Fibroblast of lung (primary cell): ENCODE measurements at regions not wholly inside any gene's neighbourhood (a gene's known extent, or its start where the extent isn't known, plus 50 kb on each side); places are given as distances from the start of the nearest gene placed in this dataset.

Experiments used
- DNase-seq, 2 donors: peaks; one replicate each; pipeline versions ENCODE4 v3.0.0 to v3.0.0-alpha.2; 2010; ENCODE audit warnings: low read depth in 2 of 2
- H2AFZ ChIP-seq: 2 replicates; pipeline ENCODE4 v1.5.1; 2012; ENCODE audit warnings: low read length, control low read depth, inconsistent platforms
- H3K27ac ChIP-seq: 2 replicates; pipeline ENCODE4 v1.5.1; 2011; ENCODE audit warnings: low read length, control low read depth; ENCODE audit not compliant: insufficient read depth
- H3K27me3 ChIP-seq: 2 replicates; pipeline ENCODE4 v1.5.1; 2011; ENCODE audit warnings: mild to moderate bottlenecking, low read length; ENCODE audit not compliant: control insufficient read depth, insufficient read depth
- H3K36me3 ChIP-seq: 2 replicates; pipeline ENCODE4 v1.5.1; 2011; ENCODE audit warnings: low read length; ENCODE audit not compliant: control insufficient read depth, insufficient read depth
- H3K4me1 ChIP-seq: 2 replicates; pipeline ENCODE4 v1.5.1; 2011; ENCODE audit warnings: low read length; ENCODE audit not compliant: control insufficient read depth, insufficient read depth; ENCODE audit errors: extremely low read depth
- H3K4me2 ChIP-seq: 2 replicates; pipeline ENCODE4 v1.5.1; 2011; ENCODE audit warnings: low read length, control low read depth; ENCODE audit not compliant: insufficient read depth; ENCODE audit errors: extremely low read depth
- H3K4me3 ChIP-seq, 4 experiments: fragments of 200-600 bp in 1 of 4; sonication (generic) in 1 of 4; replicated peaks in 1 of 4; 2 replicates each; pipeline ENCODE4 v1.5.1; 2011 to 2016; ENCODE audit warnings: low read length in 4 of 4, low read depth in 3 of 4, mild to moderate bottlenecking in 3 of 4, control low read depth in 2 of 4, inconsistent platforms in 1 of 4, mixed read lengths in 1 of 4; ENCODE audit not compliant: insufficient read depth in 1 of 4; ENCODE audit errors: control extremely low read depth in 1 of 4
- H3K79me2 ChIP-seq: 2 replicates; pipeline ENCODE4 v1.5.1; 2012; ENCODE audit warnings: mild to moderate bottlenecking, low read length, inconsistent platforms; ENCODE audit not compliant: control insufficient read depth, insufficient read depth
- H3K9ac ChIP-seq: 2 replicates; pipeline ENCODE4 v1.5.1; 2011; ENCODE audit warnings: mild to moderate bottlenecking, low read length, control low read depth; ENCODE audit not compliant: insufficient read depth
- H3K9me3 ChIP-seq: 2 replicates; pipeline ENCODE4 v1.5.1; 2012; ENCODE audit warnings: low read depth, low read length; ENCODE audit not compliant: control insufficient read depth, insufficient read depth
- H4K20me1 ChIP-seq: 2 replicates; pipeline ENCODE4 v1.5.1; 2011; ENCODE audit warnings: low read length; ENCODE audit not compliant: control insufficient read depth, insufficient read depth; ENCODE audit errors: extremely low read depth
- EZH2 ChIP-seq: IDR thresholded peaks from 2 replicates; pipeline ENCODE4 v1.5.1; 2012; ENCODE audit warnings: low read length, control low read depth, mild to moderate bottlenecking; ENCODE audit errors: missing control alignments
- TF ChIP-seq, protein P1 (sequence below), 2 donors: IDR thresholded peaks in 1 of 2; conservative IDR thresholded peaks in 1 of 2; 1 replicate in 1 of 2; 2 replicates in 1 of 2; pipeline ENCODE4 v1.5.1; 2011 to 2012; ENCODE audit warnings: low read length in 2 of 2, control low read depth in 1 of 2, inconsistent platforms in 1 of 2, low read depth in 1 of 2, mild to moderate bottlenecking in 1 of 2

DNA sequence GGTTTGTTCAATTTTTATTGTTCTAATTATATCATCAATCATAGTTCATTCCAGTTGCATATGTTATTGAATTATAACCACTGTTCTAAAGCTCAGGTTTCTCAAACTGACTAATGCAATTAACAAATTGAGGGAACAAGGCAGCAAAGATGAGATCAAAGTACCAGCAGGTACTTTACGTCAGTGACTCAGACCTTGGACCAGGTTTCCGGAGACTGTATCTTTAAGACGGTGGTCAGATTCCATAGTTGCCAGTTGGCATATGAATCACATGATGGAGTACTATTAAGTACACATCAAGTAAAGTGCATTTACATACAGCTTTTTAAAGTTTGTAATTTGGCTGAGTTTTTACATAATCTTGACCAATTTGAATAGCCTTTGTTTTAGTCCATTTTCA lies 583.6 kb upstream of the ROBO2 start:
- DNase-seq: peak in 1 of 2 donors; percentile 8

DNA sequence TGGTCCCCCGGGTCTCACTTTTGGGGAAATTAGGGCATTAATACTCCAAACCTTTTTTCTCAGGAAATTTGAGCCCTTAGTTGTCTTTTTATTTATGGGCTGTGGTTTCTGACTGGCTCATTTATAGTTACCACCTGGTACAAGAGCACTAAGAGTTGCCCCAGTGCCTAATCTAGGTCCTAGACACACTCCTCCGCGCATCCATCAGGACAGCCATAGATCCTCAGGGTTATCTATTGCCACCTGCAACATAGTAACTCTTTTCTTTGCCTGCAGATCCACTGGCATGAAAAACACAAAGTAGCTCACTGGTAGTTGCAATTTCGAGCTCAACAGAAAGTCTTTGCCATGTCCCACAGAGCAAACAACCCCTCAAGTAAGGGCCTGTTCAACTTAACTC lies 576.4 kb upstream of the ROBO2 start:
- H3K4me1 ChIP-seq: no peaks in the 10 kb centered on the region
- no peaks in the 10 kb centered on the region for H3K27me3 ChIP-seq
- no peaks in the 10 kb centered on the region for H3K79me2 ChIP-seq
- H3K36me3 ChIP-seq: no peaks in the 10 kb centered on the region
- H2AFZ ChIP-seq: no peak overlapping the region
- no peak overlapping the region for H3K27ac ChIP-seq
- no peak overlapping the region for H3K9ac ChIP-seq
- no peaks in the 10 kb centered on the region for H3K9me3 ChIP-seq
- no peak overlapping the region for H3K4me2 ChIP-seq
- no peak for DNase-seq
- H4K20me1 ChIP-seq: no peaks in the 10 kb centered on the region
- H3K4me3 ChIP-seq: no peak overlapping the region
- TF ChIP-seq EZH2: no peak
- TF ChIP-seq, protein P1, sequence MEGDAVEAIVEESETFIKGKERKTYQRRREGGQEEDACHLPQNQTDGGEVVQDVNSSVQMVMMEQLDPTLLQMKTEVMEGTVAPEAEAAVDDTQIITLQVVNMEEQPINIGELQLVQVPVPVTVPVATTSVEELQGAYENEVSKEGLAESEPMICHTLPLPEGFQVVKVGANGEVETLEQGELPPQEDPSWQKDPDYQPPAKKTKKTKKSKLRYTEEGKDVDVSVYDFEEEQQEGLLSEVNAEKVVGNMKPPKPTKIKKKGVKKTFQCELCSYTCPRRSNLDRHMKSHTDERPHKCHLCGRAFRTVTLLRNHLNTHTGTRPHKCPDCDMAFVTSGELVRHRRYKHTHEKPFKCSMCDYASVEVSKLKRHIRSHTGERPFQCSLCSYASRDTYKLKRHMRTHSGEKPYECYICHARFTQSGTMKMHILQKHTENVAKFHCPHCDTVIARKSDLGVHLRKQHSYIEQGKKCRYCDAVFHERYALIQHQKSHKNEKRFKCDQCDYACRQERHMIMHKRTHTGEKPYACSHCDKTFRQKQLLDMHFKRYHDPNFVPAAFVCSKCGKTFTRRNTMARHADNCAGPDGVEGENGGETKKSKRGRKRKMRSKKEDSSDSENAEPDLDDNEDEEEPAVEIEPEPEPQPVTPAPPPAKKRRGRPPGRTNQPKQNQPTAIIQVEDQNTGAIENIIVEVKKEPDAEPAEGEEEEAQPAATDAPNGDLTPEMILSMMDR (conservative IDR thresholded peaks at IDR 0.05 in 1 of 2, IDR thresholded peaks at IDR 0.05 in 1 of 2; ENCODE audit: low read depth in 1 of 2, low read length in 2 of 2): no peak

More for the DNA sequence above, 583.6 kb upstream of the ROBO2 start:
- H3K27ac ChIP-seq: no peak overlapping the region
- no peaks in the 10 kb centered on the region for H3K4me1 ChIP-seq
- no peak overlapping the region for H3K9ac ChIP-seq
- H2AFZ ChIP-seq: no peak overlapping the region
- no peak overlapping the region for H3K4me2 ChIP-seq
- H4K20me1 ChIP-seq: no peaks in the 10 kb centered on the region
- TF ChIP-seq, protein P1 (conservative IDR thresholded peaks at IDR 0.05 in 1 of 2, IDR thresholded peaks at IDR 0.05 in 1 of 2; ENCODE audit: low read depth in 1 of 2, low read length in 2 of 2): no peak
- TF ChIP-seq EZH2: no peak
- H3K27me3 ChIP-seq: no peaks in the 10 kb centered on the region
- H3K4me3 ChIP-seq: no peak overlapping the region
- no peaks in the 10 kb centered on the region for H3K79me2 ChIP-seq
- no peaks in the 10 kb centered on the region for H3K36me3 ChIP-seq
- H3K9me3 ChIP-seq: no peaks in the 10 kb centered on the region

DNA sequence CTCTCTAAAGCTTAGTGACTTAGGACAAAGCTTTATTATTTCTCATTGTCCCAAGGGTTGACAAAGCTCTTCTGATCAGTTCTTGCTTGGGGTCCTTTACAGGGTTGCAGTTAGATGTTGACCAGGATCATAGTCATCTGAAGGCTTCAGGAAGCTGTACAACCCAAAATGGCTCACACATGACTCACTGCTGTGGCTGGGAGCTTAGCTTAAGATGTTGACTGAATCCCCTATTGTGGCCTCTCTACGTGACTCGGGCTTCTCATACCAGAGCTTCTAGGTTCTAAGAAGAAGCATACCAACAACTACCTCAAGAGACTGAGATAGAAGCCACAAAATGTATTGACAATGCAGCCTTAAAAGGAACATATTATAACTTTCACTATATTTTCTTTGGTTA lies 569.6 kb upstream of the ROBO2 start:
- DNase-seq: peak; percentile 63 to 71
- Histone ChIP-seq H3K9me3 (no peaks in the 10 kb centered on the region), H3K79me2 (no peaks in the 10 kb centered on the region), H3K4me3 (no peak overlapping the region), H3K9ac (no peak overlapping the region), H3K4me2 (no peak overlapping the region), H3K27ac (no peak overlapping the region), H3K27me3 (no peaks in the 10 kb centered on the region), H3K36me3 (no peaks in the 10 kb centered on the region), H4K20me1 (no peaks in the 10 kb centered on the region), H3K4me1 (no peaks in the 10 kb centered on the region), H2AFZ (no peak overlapping the region)
- TF ChIP-seq EZH2: no peak
- TF ChIP-seq, protein P1 (conservative IDR thresholded peaks at IDR 0.05 in 1 of 2, IDR thresholded peaks at IDR 0.05 in 1 of 2; ENCODE audit: low read depth in 1 of 2, low read length in 2 of 2): no peak
